DND-41 (cell line): ENCODE measurements at regions not wholly inside any gene's neighbourhood (a gene's known extent, or its start where the extent isn't known, plus 50 kb on each side); places are given as distances from the start of the nearest gene placed in this dataset.

Experiments used
- CTCF ChIP-seq: IDR thresholded peaks from 2 replicates; pipeline ENCODE4 v1.5.1; 2012; ENCODE audit warnings: borderline replicate concordance, low read length, moderate library complexity, mild to moderate bottlenecking; ENCODE audit not compliant: poor library complexity, severe bottlenecking; ENCODE audit errors: extremely low read depth
- EZH2 ChIP-seq: IDR thresholded peaks from 3 replicates; pipeline ENCODE4 v1.6.1; 2012; ENCODE audit warnings: borderline replicate concordance, low read depth, mild to moderate bottlenecking, moderate library complexity, low read length, inconsistent platforms; ENCODE audit not compliant: severe bottlenecking

GRCh38 chr14:22188318-22188717, 400.7 kb downstream of the DAD1 start:
- TF ChIP-seq CTCF: no peak
- TF ChIP-seq EZH2: no peak
